ENCODE measurements at regions not wholly inside any gene's neighbourhood (a gene's known extent, or its start where the extent isn't known, plus 50 kb on each side); places are given as distances from the start of the nearest gene placed in this dataset.

DNA sequence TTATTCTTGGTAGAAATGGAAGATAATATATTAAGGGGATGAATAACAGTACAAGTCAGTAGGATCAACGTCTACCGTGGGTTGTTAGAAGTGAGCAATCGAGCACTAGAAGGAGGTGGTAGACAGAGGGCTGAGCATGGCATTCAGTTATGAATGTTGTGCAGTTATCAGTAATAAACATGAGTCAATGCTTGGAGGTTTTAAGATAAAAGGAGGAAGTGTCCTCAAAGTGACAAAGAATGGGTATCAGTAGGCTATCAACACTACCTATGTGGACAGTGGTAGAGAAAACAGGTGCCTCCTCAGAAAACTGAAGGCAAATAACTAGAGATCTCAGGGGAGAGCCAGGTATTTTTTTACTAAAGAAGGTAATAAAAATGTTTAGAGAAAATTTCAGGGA, 1607.0 kb downstream of the PCDH9 start:
- ATAC-seq = no peak
- TF ChIP-seq RARB (CRISPR knock-in tag; IDR thresholded peaks at IDR 0.05) = no peak
- TF ChIP-seq ZC3H10 (CRISPR knock-in tag; IDR thresholded peaks at IDR 0.05) = no peak
- no peak for TF ChIP-seq ZFP30 (CRISPR knock-in tag; IDR thresholded peaks at IDR 0.05)
- no peak for TF ChIP-seq CSDC2 (CRISPR knock-in tag; IDR thresholded peaks at IDR 0.05)
- no peak for TF ChIP-seq ZNF70 (CRISPR knock-in tag; IDR thresholded peaks at IDR 0.05)
- TF ChIP-seq, protein P1, sequence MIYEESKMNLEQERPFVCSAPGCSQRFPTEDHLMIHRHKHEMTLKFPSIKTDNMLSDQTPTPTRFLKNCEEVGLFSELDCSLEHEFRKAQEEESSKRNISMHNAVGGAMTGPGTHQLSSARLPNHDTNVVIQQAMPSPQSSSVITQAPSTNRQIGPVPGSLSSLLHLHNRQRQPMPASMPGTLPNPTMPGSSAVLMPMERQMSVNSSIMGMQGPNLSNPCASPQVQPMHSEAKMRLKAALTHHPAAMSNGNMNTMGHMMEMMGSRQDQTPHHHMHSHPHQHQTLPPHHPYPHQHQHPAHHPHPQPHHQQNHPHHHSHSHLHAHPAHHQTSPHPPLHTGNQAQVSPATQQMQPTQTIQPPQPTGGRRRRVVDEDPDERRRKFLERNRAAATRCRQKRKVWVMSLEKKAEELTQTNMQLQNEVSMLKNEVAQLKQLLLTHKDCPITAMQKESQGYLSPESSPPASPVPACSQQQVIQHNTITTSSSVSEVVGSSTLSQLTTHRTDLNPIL (CRISPR knock-in tag; IDR thresholded peaks at IDR 0.05; ENCODE audit: low read depth) = no peak
- TF ChIP-seq POU6F1 (CRISPR knock-in tag; IDR thresholded peaks at IDR 0.05; ENCODE audit: borderline replicate concordance, low read depth) = no peak

- TF ChIP-seq ESRRG (CRISPR knock-in tag; IDR thresholded peaks at IDR 0.05) (no peak), GLIS3 (CRISPR knock-in tag; IDR thresholded peaks at IDR 0.05) (no peak), PPARA (CRISPR knock-in tag; IDR thresholded peaks at IDR 0.05; ENCODE audit: borderline replicate concordance) (no peak), SNAI2 (CRISPR knock-in tag; IDR thresholded peaks at IDR 0.05) (no peak), ZNF8 (CRISPR knock-in tag; IDR thresholded peaks at IDR 0.05) (no peak)
- ATAC-seq = no peak
These were observed 1614.6 kb downstream of the PCDH9 start for GRCh38 chr13:65615506-65615905.

- ATAC-seq = no peak
- TF ChIP-seq ZC3H10 (CRISPR knock-in tag; IDR thresholded peaks at IDR 0.05) (no peak), POU6F1 (CRISPR knock-in tag; IDR thresholded peaks at IDR 0.05; ENCODE audit: borderline replicate concordance, low read depth) (no peak), TOX (CRISPR knock-in tag; IDR thresholded peaks at IDR 0.05; ENCODE audit: borderline replicate concordance) (no peak), TCF4 (CRISPR knock-in tag; IDR thresholded peaks at IDR 0.05; ENCODE audit: borderline replicate concordance) (no peak), GLIS3 (CRISPR knock-in tag; IDR thresholded peaks at IDR 0.05) (no peak), ZNF8 (CRISPR knock-in tag; IDR thresholded peaks at IDR 0.05) (no peak), ISL1 (CRISPR knock-in tag; IDR thresholded peaks at IDR 0.05) (no peak), CSDC2 (CRISPR knock-in tag; IDR thresholded peaks at IDR 0.05) (no peak), TSHZ2 (CRISPR knock-in tag; IDR thresholded peaks at IDR 0.05) (no peak), ZFP30 (CRISPR knock-in tag; IDR thresholded peaks at IDR 0.05) (no peak), SNAI2 (CRISPR knock-in tag; IDR thresholded peaks at IDR 0.05) (no peak), ZNF565 (CRISPR knock-in tag; conservative IDR thresholded peaks at IDR 0.05; ENCODE audit: low read depth) (no peak), ARNTL (CRISPR knock-in tag; IDR thresholded peaks at IDR 0.05; ENCODE audit: borderline replicate concordance, low read depth) (no peak), ZNF70 (CRISPR knock-in tag; IDR thresholded peaks at IDR 0.05) (no peak), RARB (CRISPR knock-in tag; IDR thresholded peaks at IDR 0.05) (no peak)
- TF ChIP-seq, protein P1 (CRISPR knock-in tag; IDR thresholded peaks at IDR 0.05; ENCODE audit: low read depth) = no peak
These were observed 1617.1 kb downstream of the PCDH9 start for GRCh38 chr13:65613004-65613403.

DNA sequence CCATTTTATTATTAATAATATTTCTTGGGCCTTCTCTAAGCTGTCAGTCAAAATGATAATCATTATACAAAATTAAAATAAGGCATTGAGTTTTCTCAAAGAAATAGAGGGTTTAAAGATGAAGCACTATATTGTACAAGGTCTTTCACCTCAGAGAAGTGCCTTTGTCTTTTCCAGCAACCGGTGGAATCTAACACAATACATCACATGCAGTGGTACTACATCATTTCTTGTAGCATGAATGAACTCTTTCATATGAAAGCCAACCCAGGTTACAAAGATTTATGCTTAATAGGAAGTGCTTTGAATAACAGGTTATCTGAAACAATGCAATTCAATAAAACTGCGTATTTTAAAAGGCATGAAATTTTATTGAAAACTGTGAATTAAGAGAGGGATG, 1620.8 kb downstream of the PCDH9 start:
- ATAC-seq = no peak
- TF ChIP-seq ZNF565 (CRISPR knock-in tag; conservative IDR thresholded peaks at IDR 0.05; ENCODE audit: low read depth) (no peak), ARNTL (CRISPR knock-in tag; IDR thresholded peaks at IDR 0.05; ENCODE audit: borderline replicate concordance, low read depth) (no peak), ISL1 (CRISPR knock-in tag; IDR thresholded peaks at IDR 0.05) (no peak), SNAI2 (CRISPR knock-in tag; IDR thresholded peaks at IDR 0.05) (no peak), ZNF8 (CRISPR knock-in tag; IDR thresholded peaks at IDR 0.05) (no peak), BACH2 (CRISPR knock-in tag; IDR thresholded peaks at IDR 0.05; ENCODE audit: borderline replicate concordance) (no peak), RARB (CRISPR knock-in tag; IDR thresholded peaks at IDR 0.05) (no peak), ZNF70 (CRISPR knock-in tag; IDR thresholded peaks at IDR 0.05) (no peak), ESRRG (CRISPR knock-in tag; IDR thresholded peaks at IDR 0.05) (no peak)
- TF ChIP-seq, protein P2, sequence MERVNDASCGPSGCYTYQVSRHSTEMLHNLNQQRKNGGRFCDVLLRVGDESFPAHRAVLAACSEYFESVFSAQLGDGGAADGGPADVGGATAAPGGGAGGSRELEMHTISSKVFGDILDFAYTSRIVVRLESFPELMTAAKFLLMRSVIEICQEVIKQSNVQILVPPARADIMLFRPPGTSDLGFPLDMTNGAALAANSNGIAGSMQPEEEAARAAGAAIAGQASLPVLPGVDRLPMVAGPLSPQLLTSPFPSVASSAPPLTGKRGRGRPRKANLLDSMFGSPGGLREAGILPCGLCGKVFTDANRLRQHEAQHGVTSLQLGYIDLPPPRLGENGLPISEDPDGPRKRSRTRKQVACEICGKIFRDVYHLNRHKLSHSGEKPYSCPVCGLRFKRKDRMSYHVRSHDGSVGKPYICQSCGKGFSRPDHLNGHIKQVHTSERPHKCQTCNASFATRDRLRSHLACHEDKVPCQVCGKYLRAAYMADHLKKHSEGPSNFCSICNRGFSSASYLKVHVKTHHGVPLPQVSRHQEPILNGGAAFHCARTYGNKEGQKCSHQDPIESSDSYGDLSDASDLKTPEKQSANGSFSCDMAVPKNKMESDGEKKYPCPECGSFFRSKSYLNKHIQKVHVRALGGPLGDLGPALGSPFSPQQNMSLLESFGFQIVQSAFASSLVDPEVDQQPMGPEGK (CRISPR knock-in tag; IDR thresholded peaks at IDR 0.05; ENCODE audit: borderline replicate concordance) = no peak
- TF ChIP-seq, protein P1 (CRISPR knock-in tag; IDR thresholded peaks at IDR 0.05; ENCODE audit: low read depth) = no peak
